H1 (cell line): ENCODE measurements at regions not wholly inside any gene's neighbourhood (a gene's known extent, or its start where the extent isn't known, plus 50 kb on each side); places are given as distances from the start of the nearest gene placed in this dataset.

Experiments
- CTCF ChIA-PET: fragments of 300-600 bp; sonication (Branson Sonifier 250); formaldehyde crosslinking; loops from one replicate; lab custom pipeline; 2021; ENCODE audit not compliant: partially characterized antibody; lab: Charles Lee
- POLR2A ChIA-PET: fragments of 300-600 bp; sonication (Branson Sonifier 250); formaldehyde crosslinking; loops from one replicate; lab custom pipeline; 2021; ENCODE audit warnings: inconsistent platforms; ENCODE audit not compliant: partially characterized antibody; lab: Charles Lee
- DNase-seq, 2 experiments: peaks; one replicate each; pipeline versions ENCODE4 v3.0.0 to v3.0.0-alpha.2; 2010 to 2022; ENCODE audit warnings: low spot score in 2 of 2, low read depth in 1 of 2, mixed read lengths in 1 of 2
- FAIRE-seq: peaks from 2 replicates; lab custom pipeline; 2011; peaks lifted over from hg19 to GRCh38; lab: Jason Lieb, UNC
- H2AFZ ChIP-seq: 2 replicates; pipeline ENCODE4 v1.8.1; 2012; ENCODE audit warnings: low read length, inconsistent platforms
- H2AK5ac ChIP-seq: 2 replicates; pipeline ENCODE4 v1.6.1; 2013; ENCODE audit warnings: low read depth, low read length
- H2BK120ac ChIP-seq: replicated peaks from 2 replicates; pipeline ENCODE3; 2013; ENCODE audit warnings: low read depth, low read length, inconsistent platforms
- H2BK12ac ChIP-seq: 2 replicates; pipeline ENCODE4 v1.6.1; 2013; ENCODE audit warnings: low read depth, low read length
- H2BK15ac ChIP-seq: 2 replicates; pipeline ENCODE4 v1.6.1; 2013; ENCODE audit warnings: low read length
- H2BK20ac ChIP-seq: 2 replicates; pipeline ENCODE4 v1.6.1; 2013; ENCODE audit warnings: low read length
- H2BK5ac ChIP-seq: 2 replicates; pipeline ENCODE4 v1.6.1; 2013; ENCODE audit warnings: low read depth, low read length
- H3K14ac ChIP-seq: 2 replicates; pipeline ENCODE4 v1.6.1; 2013; ENCODE audit warnings: inconsistent platforms; ENCODE audit not compliant: insufficient read length
- H3K18ac ChIP-seq: 2 replicates; pipeline ENCODE4 v1.6.1; 2013; ENCODE audit warnings: low read length; ENCODE audit errors: extremely low read depth
- H3K23ac ChIP-seq: 2 replicates; pipeline ENCODE4 v1.6.1; 2013; ENCODE audit warnings: inconsistent platforms; ENCODE audit not compliant: insufficient read length
- H3K23me2 ChIP-seq: 2 replicates; pipeline ENCODE4 v1.6.1; 2013; ENCODE audit warnings: low read depth, low read length
- H3K27ac ChIP-seq: 2 replicates; pipeline ENCODE4 v1.6.1; 2011; ENCODE audit warnings: low read depth, low read length, inconsistent platforms
- H3K27me3 ChIP-seq, 4 experiments: replicated peaks in 1 of 4; 1 replicate in 1 of 4; 2 replicates in 3 of 4; pipeline versions ENCODE4 v1.6.1 to v1.8.1; 2011 to 2013; ENCODE audit warnings: low read length in 3 of 4, mild to moderate bottlenecking in 3 of 4, inconsistent platforms in 2 of 4, mixed read lengths in 2 of 4, moderate library complexity in 1 of 4; ENCODE audit not compliant: control insufficient read depth in 3 of 4, insufficient read depth in 3 of 4; ENCODE audit errors: extremely low read depth in 1 of 4
- H3K36me3 ChIP-seq, 4 experiments: 2 replicates each; pipeline versions ENCODE4 v1.6.1 to v1.8.1; 2011 to 2013; ENCODE audit warnings: mild to moderate bottlenecking in 4 of 4, low read length in 3 of 4, moderate library complexity in 2 of 4, control low read depth in 1 of 4, inconsistent platforms in 1 of 4; ENCODE audit not compliant: insufficient read depth in 4 of 4, control insufficient read depth in 2 of 4
- H3K4ac ChIP-seq: replicated peaks from 2 replicates; pipeline ENCODE3; 2013; ENCODE audit warnings: low read length, low read depth, mixed read lengths, inconsistent platforms; ENCODE audit not compliant: insufficient read length
- H3K4me1 ChIP-seq, 4 experiments: replicated peaks in 1 of 4; 1 replicate in 1 of 4; 2 replicates in 3 of 4; pipeline versions ENCODE4 v1.6.1 to v1.8.1; 2011 to 2013; ENCODE audit warnings: low read length in 3 of 4, inconsistent platforms in 2 of 4, mixed read lengths in 1 of 4; ENCODE audit not compliant: insufficient read depth in 4 of 4, control insufficient read depth in 3 of 4
- H3K4me2 ChIP-seq, 2 experiments: 2 replicates each; pipeline versions ENCODE4 v1.6.1 to v1.8.1; 2011 to 2013; ENCODE audit warnings: low read depth in 2 of 2, low read length in 2 of 2, control low read depth in 1 of 2, inconsistent platforms in 1 of 2, mild to moderate bottlenecking in 1 of 2; ENCODE audit not compliant: insufficient read depth in 1 of 2
- H3K4me3 ChIP-seq, 4 experiments: fragments of 200-600, 300-600 bp in 1 of 4; sonication (generic), shearing (Covaris generic), sonication (Bioruptor Twin) in 1 of 4; 2 replicates each; pipeline versions ENCODE4 v1.5.1 to v1.8.1; 2011 to 2016; ENCODE audit warnings: low read length in 4 of 4, low read depth in 3 of 4, control low read depth in 2 of 4, inconsistent platforms in 2 of 4, mild to moderate bottlenecking in 2 of 4, mixed read lengths in 1 of 4, moderate library complexity in 1 of 4; ENCODE audit not compliant: insufficient read depth in 2 of 4; ENCODE audit errors: extremely low read depth in 1 of 4
- H3K56ac ChIP-seq: replicated peaks from 2 replicates; pipeline ENCODE3; 2013; ENCODE audit warnings: low read depth, mild to moderate bottlenecking, mixed read lengths, low read length, inconsistent platforms; ENCODE audit not compliant: insufficient read length
- H3K79me1 ChIP-seq: 2 replicates; pipeline ENCODE4 v1.6.1; 2013; ENCODE audit warnings: low read depth, low read length, control low read depth
- H3K79me2 ChIP-seq, 2 experiments: 2 replicates each; pipeline versions ENCODE4 v1.6.1 to v1.8.1; 2012 to 2013; ENCODE audit warnings: low read length in 2 of 2, mild to moderate bottlenecking in 2 of 2, inconsistent platforms in 1 of 2; ENCODE audit not compliant: insufficient read depth in 2 of 2, control insufficient read depth in 1 of 2
- H3K9ac ChIP-seq, 4 experiments: replicated peaks in 1 of 4; 1 replicate in 1 of 4; 2 replicates in 3 of 4; pipeline versions ENCODE4 v1.6.1 to v1.8.1; 2011 to 2013; ENCODE audit warnings: low read depth in 3 of 4, low read length in 3 of 4, control low read depth in 2 of 4, mild to moderate bottlenecking in 2 of 4, moderate library complexity in 2 of 4, inconsistent platforms in 1 of 4; ENCODE audit errors: extremely low read depth in 1 of 4
- H3K9me3 ChIP-seq, 2 experiments: 2 replicates each; pipeline versions ENCODE4 v1.6.1 to v1.8.1; 2012 to 2013; ENCODE audit warnings: mild to moderate bottlenecking in 2 of 2, moderate library complexity in 2 of 2, control low read depth in 1 of 2, inconsistent platforms in 1 of 2, low read depth in 1 of 2, low read length in 1 of 2, mixed read lengths in 1 of 2; ENCODE audit not compliant: insufficient read depth in 2 of 2
- H4K20me1 ChIP-seq, 2 experiments: replicated peaks in 1 of 2; 2 replicates each; pipeline versions ENCODE3 to v1.8.1; 2011 to 2013; ENCODE audit warnings: inconsistent platforms in 2 of 2, low read length in 2 of 2, mild to moderate bottlenecking in 1 of 2; ENCODE audit not compliant: insufficient read depth in 2 of 2, control insufficient read depth in 1 of 2
- H4K5ac ChIP-seq: 2 replicates; pipeline ENCODE4 v1.6.1; 2013; ENCODE audit warnings: low read length, low read depth, mixed read lengths, inconsistent platforms; ENCODE audit not compliant: insufficient read length
- H4K8ac ChIP-seq: 2 replicates; pipeline ENCODE4 v1.8.0; 2013; ENCODE audit warnings: mild to moderate bottlenecking, moderate library complexity, low read length, inconsistent platforms; ENCODE audit not compliant: insufficient read depth; ENCODE audit errors: extremely low read depth
- H4K91ac ChIP-seq: replicated peaks from 2 replicates; pipeline ENCODE3; 2013; ENCODE audit warnings: low read length, mixed read lengths, inconsistent platforms; ENCODE audit not compliant: insufficient read length
- BACH1 ChIP-seq: IDR thresholded peaks from 2 replicates; pipeline ENCODE4 v1.6.1; 2012; ENCODE audit warnings: low read length, improper control_type of control experiment
- FOSL1 ChIP-seq: IDR thresholded peaks from 2 replicates; pipeline ENCODE4 v1.6.1; 2011; ENCODE audit warnings: mild to moderate bottlenecking, low read depth, low read length, moderate library complexity; ENCODE audit not compliant: insufficient read depth
- POU5F1 ChIP-seq: IDR thresholded peaks from 2 replicates; pipeline ENCODE4 v1.6.1; 2011; ENCODE audit warnings: low read depth, mild to moderate bottlenecking, low read length, moderate library complexity
- RFX5 ChIP-seq: IDR thresholded peaks from 2 replicates; pipeline ENCODE4 v1.6.1; 2011; ENCODE audit warnings: low read depth, low read length, improper control_type of control experiment, borderline replicate concordance
- RNF2 ChIP-seq: fragments of 200-900, 300-1000 bp; sonication (generic); IDR thresholded peaks from 2 replicates; pipeline ENCODE4 v1.7.1; 2016; ENCODE audit warnings: borderline replicate concordance, low read depth, mild to moderate bottlenecking, antibody characterized with exemption, low read length; ENCODE audit not compliant: poor library complexity, severe bottlenecking; ENCODE audit errors: missing control alignments
- SIN3A ChIP-seq, 2 experiments: IDR thresholded peaks in 1 of 2; conservative IDR thresholded peaks in 1 of 2; 2 replicates each; pipeline ENCODE4 v1.6.1; 2011 to 2012; ENCODE audit warnings: low read length in 2 of 2, improper control_type of control experiment in 1 of 2, low read depth in 1 of 2, mild to moderate bottlenecking in 1 of 2
- SIRT6 ChIP-seq: IDR thresholded peaks from one replicate; pipeline ENCODE4 v1.7.1; 2012; ENCODE audit warnings: low read length, inconsistent platforms
- ZNF274 ChIP-seq: IDR thresholded peaks from 2 replicates; pipeline ENCODE4 v1.7.0; 2012; ENCODE audit warnings: low read length, borderline replicate concordance; ENCODE audit errors: extremely low read depth
- WGBS, 2 experiments: shearing (Covaris generic) in 1 of 2; methylation state at CpG; one replicate each; pipeline versions ENCODE4 v1.1.6 to v1.1.7; 2013 to 2015; ENCODE audit warnings: low lambda C conversion rate in 2 of 2, mixed read lengths in 2 of 2, inconsistent platforms in 1 of 2, low coverage in 1 of 2, missing lambda C conversion rate in 1 of 2; ENCODE audit not compliant: insufficient replicate concordance in 2 of 2, insufficient coverage in 1 of 2, insufficient read length in 1 of 2; ENCODE audit errors: extremely low coverage in 1 of 2, missing lambda C conversion rate in 1 of 2; 5-methylcytosine and 5-hydroxymethylcytosine counted together
- TF ChIP-seq, protein P1 (sequence below): IDR thresholded peaks from 2 replicates; pipeline ENCODE4 v1.6.1; 2012; ENCODE audit warnings: low read length, inconsistent platforms
- TF ChIP-seq, protein P2 (sequence below), 3 experiments: IDR thresholded peaks; 1 replicate in 2 of 3; 2 replicates in 1 of 3; pipeline versions ENCODE4 v1.5.1 to v1.6.1; 2011; ENCODE audit warnings: low read length in 3 of 3, mild to moderate bottlenecking in 3 of 3, inconsistent platforms in 2 of 3, low read depth in 1 of 3, moderate library complexity in 1 of 3; ENCODE audit not compliant: insufficient read depth in 1 of 3; ENCODE audit errors: control extremely low read depth in 1 of 3

DNA sequence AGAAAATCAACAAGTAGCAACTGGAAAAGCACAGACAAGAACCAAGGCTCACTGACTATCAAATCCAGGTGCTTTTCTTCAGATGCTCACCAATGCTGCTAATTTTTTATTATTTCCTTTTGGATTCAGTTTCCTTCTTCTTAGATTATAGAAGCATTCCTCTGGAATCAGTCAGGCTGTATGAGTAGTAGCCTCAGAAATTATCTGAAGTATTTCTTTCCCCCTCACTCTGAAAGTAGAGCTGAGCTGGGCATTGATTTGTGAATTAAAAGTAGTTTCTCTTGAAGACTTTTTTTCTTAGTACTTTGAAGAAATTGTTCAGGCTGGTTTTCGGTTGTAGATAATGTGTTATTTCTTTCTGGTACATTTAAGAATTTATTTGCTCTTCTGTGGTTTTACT is 273.7 kb downstream of the NOL4 start:
- Histone ChIP-seq H2BK12ac (no peak overlapping the region), H3K14ac (no peak overlapping the region), H2BK5ac (no peak overlapping the region), H2AK5ac (no peak overlapping the region), H3K79me2 (no peaks in the 10 kb centered on the region), H3K4me1 (no peaks in the 10 kb centered on the region), H3K4ac (no peak overlapping the region), H3K9me3 (no peaks in the 10 kb centered on the region), H3K9ac (peak overlapping the region in 1 of 4 experiments; percentile 34; a peak in 1 of 7 replicates), H3K36me3 (no peaks in the 10 kb centered on the region), H4K5ac (no peak overlapping the region), H3K23me2 (no peaks in the 10 kb centered on the region), H4K20me1 (no peaks in the 10 kb centered on the region), H3K18ac (no peak overlapping the region), H4K8ac (no peak overlapping the region), H2BK20ac (no peak overlapping the region), H3K27me3 (no peaks in the 10 kb centered on the region), H3K79me1 (no peaks in the 10 kb centered on the region), H3K4me2 (no peak overlapping the region), H3K4me3 (no peak overlapping the region), H3K23ac (no peak overlapping the region), H2AFZ (no peak overlapping the region), H2BK15ac (no peak overlapping the region), H4K91ac (no peak overlapping the region), H3K27ac (no peak overlapping the region), H2BK120ac (no peak overlapping the region), H3K56ac (no peak overlapping the region)
- 73% methylated on average over 1 of the region's 1 CpG; no CpG with 5 or more reads in 1 of the 2 experiments for WGBS, 2 experiments
- no peak for DNase-seq
- POLR2A ChIA-PET, result no interaction called here
- FAIRE-seq, result no peak
- CTCF ChIA-PET, result interaction anchor here (0.7 to 1.0 kb wide), 3 partner anchors 10 to 371 kb away, joined by 3 to 4 read pairs (median 3); no protein-coding TSS in a partner anchor
- TF ChIP-seq, protein P1, sequence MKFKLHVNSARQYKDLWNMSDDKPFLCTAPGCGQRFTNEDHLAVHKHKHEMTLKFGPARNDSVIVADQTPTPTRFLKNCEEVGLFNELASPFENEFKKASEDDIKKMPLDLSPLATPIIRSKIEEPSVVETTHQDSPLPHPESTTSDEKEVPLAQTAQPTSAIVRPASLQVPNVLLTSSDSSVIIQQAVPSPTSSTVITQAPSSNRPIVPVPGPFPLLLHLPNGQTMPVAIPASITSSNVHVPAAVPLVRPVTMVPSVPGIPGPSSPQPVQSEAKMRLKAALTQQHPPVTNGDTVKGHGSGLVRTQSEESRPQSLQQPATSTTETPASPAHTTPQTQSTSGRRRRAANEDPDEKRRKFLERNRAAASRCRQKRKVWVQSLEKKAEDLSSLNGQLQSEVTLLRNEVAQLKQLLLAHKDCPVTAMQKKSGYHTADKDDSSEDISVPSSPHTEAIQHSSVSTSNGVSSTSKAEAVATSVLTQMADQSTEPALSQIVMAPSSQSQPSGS, result no peak
- TF ChIP-seq, protein P2, sequence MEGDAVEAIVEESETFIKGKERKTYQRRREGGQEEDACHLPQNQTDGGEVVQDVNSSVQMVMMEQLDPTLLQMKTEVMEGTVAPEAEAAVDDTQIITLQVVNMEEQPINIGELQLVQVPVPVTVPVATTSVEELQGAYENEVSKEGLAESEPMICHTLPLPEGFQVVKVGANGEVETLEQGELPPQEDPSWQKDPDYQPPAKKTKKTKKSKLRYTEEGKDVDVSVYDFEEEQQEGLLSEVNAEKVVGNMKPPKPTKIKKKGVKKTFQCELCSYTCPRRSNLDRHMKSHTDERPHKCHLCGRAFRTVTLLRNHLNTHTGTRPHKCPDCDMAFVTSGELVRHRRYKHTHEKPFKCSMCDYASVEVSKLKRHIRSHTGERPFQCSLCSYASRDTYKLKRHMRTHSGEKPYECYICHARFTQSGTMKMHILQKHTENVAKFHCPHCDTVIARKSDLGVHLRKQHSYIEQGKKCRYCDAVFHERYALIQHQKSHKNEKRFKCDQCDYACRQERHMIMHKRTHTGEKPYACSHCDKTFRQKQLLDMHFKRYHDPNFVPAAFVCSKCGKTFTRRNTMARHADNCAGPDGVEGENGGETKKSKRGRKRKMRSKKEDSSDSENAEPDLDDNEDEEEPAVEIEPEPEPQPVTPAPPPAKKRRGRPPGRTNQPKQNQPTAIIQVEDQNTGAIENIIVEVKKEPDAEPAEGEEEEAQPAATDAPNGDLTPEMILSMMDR (IDR thresholded peaks at IDR 0.05; ENCODE audit: control extremely low read depth in 1 of 3, insufficient read depth in 1 of 3, low read depth in 1 of 3, low read length in 3 of 3), result no peak
- no peak for TF ChIP-seq POU5F1
- no peak for TF ChIP-seq ZNF274
- TF ChIP-seq SIRT6, result no peak
- no peak for TF ChIP-seq BACH1
- no peak for TF ChIP-seq FOSL1
- no peak for TF ChIP-seq RFX5
- no peak for TF ChIP-seq RNF2
- no peak for TF ChIP-seq SIN3A (conservative IDR thresholded peaks at IDR 0.05 in 1 of 2, IDR thresholded peaks at IDR 0.05 in 1 of 2; ENCODE audit: low read depth in 1 of 2, low read length in 2 of 2)
